ENCODE measurements at regions not wholly inside any gene's neighbourhood (a gene's known extent, or its start where the extent isn't known, plus 50 kb on each side); places are given as distances from the start of the nearest gene placed in this dataset.

- no peak for DNase-seq (ENCODE audit: low spot score)
- no peak overlapping the region for H3K27ac ChIP-seq
- no peak for TF ChIP-seq CTCF (conservative IDR thresholded peaks at IDR 0.05; ENCODE audit: low read depth)
- CTCF ChIA-PET, result interaction anchor here (0.5 to 0.6 kb wide), 2 partner anchors 118 to 310 kb away, joined by 3 read pairs; no protein-coding TSS in a partner anchor
- POLR2A ChIA-PET (ENCODE audit: low non-redundant PET), result no interaction called here
Observed at GRCh38 chr14:101478096-101478495, 83.2 kb upstream of the DIO3 start.

- no peak for DNase-seq (ENCODE audit: low spot score)
- CTCF ChIA-PET, result no interaction called here
- TF ChIP-seq CTCF (conservative IDR thresholded peaks at IDR 0.05; ENCODE audit: low read depth), result no peak
- H3K27ac ChIP-seq, result no peak overlapping the region
- POLR2A ChIA-PET (ENCODE audit: low non-redundant PET), result no interaction called here
Observed at GRCh38 chr14:101478796-101479410, 82.4 kb upstream of the DIO3 start.

- POLR2A ChIA-PET (ENCODE audit: low non-redundant PET), result no interaction called here
- H3K27ac ChIP-seq, result peak overlapping the region; percentile 95
- DNase-seq (ENCODE audit: low spot score), result no peak
- no peak for TF ChIP-seq CTCF (conservative IDR thresholded peaks at IDR 0.05; ENCODE audit: low read depth)
- CTCF ChIA-PET, result interaction anchor here (0.5 kb wide), 1 partner anchor 738 kb away, joined by 5 read pairs; no protein-coding TSS in a partner anchor
Observed at GRCh38 chr14:101480022-101480746, 81.1 kb upstream of the DIO3 start.

GRCh38 chr14:101480747-101481530, 80.4 kb upstream of the DIO3 start:
- H3K27ac ChIP-seq, result peak overlapping the region; percentile 95
- peak; percentile 91 for DNase-seq (ENCODE audit: low spot score)
- ChIA-PET POLR2A (ENCODE audit: low non-redundant PET) (no interaction called here), CTCF (no interaction called here)
- TF ChIP-seq CTCF (conservative IDR thresholded peaks at IDR 0.05; ENCODE audit: low read depth), result no peak

- no peak for TF ChIP-seq CTCF (conservative IDR thresholded peaks at IDR 0.05; ENCODE audit: low read depth)
- ChIA-PET CTCF (no interaction called here), POLR2A (ENCODE audit: low non-redundant PET) (no interaction called here)
- DNase-seq (ENCODE audit: low spot score), result no peak
- H3K27ac ChIP-seq, result peak overlapping the region; percentile 95
Observed at GRCh38 chr14:101481557-101481956, 79.7 kb upstream of the DIO3 start.

GRCh38 chr14:101482066-101482465, 79.2 kb upstream of the DIO3 start:
- ChIA-PET CTCF (no interaction called here), POLR2A (ENCODE audit: low non-redundant PET) (no interaction called here)
- H3K27ac ChIP-seq, result no peak overlapping the region
- DNase-seq (ENCODE audit: low spot score), result no peak
- TF ChIP-seq CTCF (conservative IDR thresholded peaks at IDR 0.05; ENCODE audit: low read depth), result no peak

All from RWPE1 (cell line).